H9 (cell line): ENCODE measurements at regions not wholly inside any gene's neighbourhood (a gene's known extent, or its start where the extent isn't known, plus 50 kb on each side); places are given as distances from the start of the nearest gene placed in this dataset.

Source experiments
- DNase-seq: peaks from one replicate; pipeline ENCODE4 v3.0.0-alpha.2; 2017
- H2AFZ ChIP-seq: one replicate; pipeline ENCODE4 v1.6.1; 2013; ENCODE audit warnings: mild to moderate bottlenecking, low read length, control low read depth, moderate library complexity
- H2AK5ac ChIP-seq: 2 replicates; pipeline ENCODE4 v1.6.1; 2013; ENCODE audit warnings: low read length, control low read depth, mixed read lengths; ENCODE audit not compliant: insufficient read length
- H2BK120ac ChIP-seq: one replicate; pipeline ENCODE4 v1.6.1; 2013; ENCODE audit warnings: low read depth, mild to moderate bottlenecking, low read length, control low read depth, inconsistent platforms; ENCODE audit not compliant: poor library complexity, severe bottlenecking
- H2BK12ac ChIP-seq: 2 replicates; pipeline ENCODE4 v1.6.1; 2013; ENCODE audit warnings: low read length, control low read depth, mixed read lengths, low read depth; ENCODE audit not compliant: insufficient read length
- H2BK15ac ChIP-seq: 2 replicates; pipeline ENCODE4 v1.6.1; 2013; ENCODE audit warnings: low read depth, low read length, control low read depth
- H2BK20ac ChIP-seq: one replicate; pipeline ENCODE4 v1.6.1; 2013; ENCODE audit warnings: low read depth, mild to moderate bottlenecking, low read length, control low read depth, inconsistent platforms; ENCODE audit not compliant: poor library complexity, severe bottlenecking
- H2BK5ac ChIP-seq: 2 replicates; pipeline ENCODE4 v1.6.1; 2013; ENCODE audit warnings: low read length, control low read depth, mixed read lengths; ENCODE audit not compliant: insufficient read length
- H3K14ac ChIP-seq: 2 replicates; pipeline ENCODE4 v1.6.1; 2013; ENCODE audit warnings: low read length, control low read depth; ENCODE audit not compliant: insufficient read depth
- H3K18ac ChIP-seq: 2 replicates; pipeline ENCODE4 v1.6.1; 2013; ENCODE audit warnings: low read depth, mild to moderate bottlenecking, mixed read lengths, low read length, control low read depth; ENCODE audit not compliant: insufficient read length
- H3K23ac ChIP-seq: 2 replicates; pipeline ENCODE4 v1.6.1; 2013; ENCODE audit warnings: low read length, control low read depth, mixed read lengths, low read depth; ENCODE audit not compliant: insufficient read length
- H3K23me2 ChIP-seq: 2 replicates; pipeline ENCODE4 v1.6.1; 2013; ENCODE audit warnings: low read depth, mild to moderate bottlenecking, mixed read lengths, low read length, control low read depth; ENCODE audit not compliant: insufficient read length, poor library complexity, severe bottlenecking
- H3K27ac ChIP-seq: 2 replicates; pipeline ENCODE4 v1.5.1; 2013; ENCODE audit warnings: low read length, control low read depth, mixed read lengths, low read depth; ENCODE audit not compliant: insufficient read length
- H3K27me3 ChIP-seq: 2 replicates; pipeline ENCODE4 v1.6.1; 2013; ENCODE audit warnings: low read length, control low read depth, inconsistent platforms; ENCODE audit not compliant: insufficient read depth
- H3K4ac ChIP-seq: 2 replicates; pipeline ENCODE4 v1.6.1; 2013; ENCODE audit warnings: low read depth, mild to moderate bottlenecking, control low read depth, inconsistent platforms, low read length, moderate library complexity
- H3K4me1 ChIP-seq: 2 replicates; pipeline ENCODE4 v1.6.1; 2013; ENCODE audit warnings: low read length, control low read depth, inconsistent platforms; ENCODE audit not compliant: insufficient read depth
- H3K4me2 ChIP-seq: 2 replicates; pipeline ENCODE4 v1.6.1; 2013; ENCODE audit warnings: low read length, control low read depth, mixed read lengths; ENCODE audit not compliant: insufficient read length, insufficient read depth
- H3K56ac ChIP-seq: 2 replicates; pipeline ENCODE4 v1.6.1; 2013; ENCODE audit warnings: low read depth, mild to moderate bottlenecking, mixed read lengths, low read length, control low read depth; ENCODE audit not compliant: insufficient read length
- H3K79me1 ChIP-seq: 2 replicates; pipeline ENCODE4 v1.6.1; 2013; ENCODE audit warnings: low read depth, mild to moderate bottlenecking, moderate library complexity, low read length, control low read depth, inconsistent platforms; ENCODE audit not compliant: insufficient read depth, poor library complexity, severe bottlenecking
- H3K79me2 ChIP-seq: 2 replicates; pipeline ENCODE4 v1.6.1; 2013; ENCODE audit warnings: low read length, control low read depth, inconsistent platforms; ENCODE audit not compliant: insufficient read depth
- H3K9ac ChIP-seq: 2 replicates; pipeline ENCODE4 v1.6.1; 2013; ENCODE audit warnings: low read length, control low read depth, mixed read lengths; ENCODE audit not compliant: insufficient read length; ENCODE audit errors: extremely low read depth
- H3K9me3 ChIP-seq: one replicate; pipeline ENCODE4 v1.6.1; 2013; ENCODE audit warnings: low read depth, low read length, inconsistent platforms; ENCODE audit not compliant: control insufficient read depth
- H3T11ph ChIP-seq: one replicate; pipeline ENCODE4 v1.6.1; 2013; ENCODE audit warnings: mild to moderate bottlenecking, low read length, control low read depth, inconsistent platforms
- H4K20me1 ChIP-seq: one replicate; pipeline ENCODE4 v1.6.1; 2013; ENCODE audit not compliant: control insufficient read depth, insufficient read length, insufficient read depth
- H4K5ac ChIP-seq: 2 replicates; pipeline ENCODE4 v1.6.1; 2013; ENCODE audit warnings: low read depth, mild to moderate bottlenecking, mixed read lengths, low read length, control low read depth; ENCODE audit not compliant: insufficient read length
- H4K8ac ChIP-seq: replicated peaks from 2 replicates; pipeline ENCODE4 v1.6.1; 2013; ENCODE audit warnings: low read length, control low read depth, mixed read lengths, low read depth; ENCODE audit not compliant: insufficient read length
- H4K91ac ChIP-seq: 2 replicates; pipeline ENCODE4 v1.6.1; 2013; ENCODE audit warnings: low read depth, mild to moderate bottlenecking, moderate library complexity, mixed read lengths, low read length, control low read depth; ENCODE audit not compliant: insufficient read length
- H3K27ac Mint-ChIP-seq, 3 experiments: 2 replicates in 2 of 3; 3 replicates in 1 of 3; pipeline ENCODE4 v1.8.0; 2020 to 2021; ENCODE audit warnings: mixed read lengths in 3 of 3, mild to moderate bottlenecking in 1 of 3, moderate library complexity in 1 of 3
- H3K27me3 Mint-ChIP-seq: 2 replicates; pipeline ENCODE4 v1.8.0; 2021; ENCODE audit warnings: low read depth, mild to moderate bottlenecking, moderate library complexity, mixed read lengths
- H3K36me3 Mint-ChIP-seq, 3 experiments: 2 replicates in 2 of 3; 3 replicates in 1 of 3; pipeline ENCODE4 v1.8.0; 2020 to 2021; ENCODE audit warnings: low read depth in 3 of 3, mixed read lengths in 3 of 3; ENCODE audit not compliant: insufficient read depth in 1 of 3
- H3K4me1 Mint-ChIP-seq, 2 experiments: 2 replicates each; pipeline ENCODE4 v1.8.0; 2020; ENCODE audit warnings: mixed read lengths in 2 of 2
- H3K4me3 Mint-ChIP-seq, 2 experiments: 2 replicates in 1 of 2; 3 replicates in 1 of 2; pipeline ENCODE4 v1.8.0; 2020 to 2021; ENCODE audit warnings: mild to moderate bottlenecking in 2 of 2, mixed read lengths in 2 of 2, moderate library complexity in 1 of 2
- H3K9me3 Mint-ChIP-seq, 2 experiments: 2 replicates in 1 of 2; 3 replicates in 1 of 2; pipeline ENCODE4 v1.8.0; 2020; ENCODE audit warnings: mild to moderate bottlenecking in 2 of 2, mixed read lengths in 2 of 2, moderate library complexity in 1 of 2
- CTCF ChIP-seq: fragments of 200-600 bp; sonication (generic); conservative IDR thresholded peaks from 3 replicates; pipeline ENCODE4 v1.8.0; 2021; ENCODE audit warnings: antibody characterized with exemption, mild to moderate bottlenecking
- WGBS: extraction: QIAGEN DNeasy Blood & Tissue Kit; methylation state at CpG from one replicate; pipeline ENCODE4 v1.1.7; 2013; ENCODE audit warnings: missing lambda C conversion rate, low lambda C conversion rate, mixed read lengths; ENCODE audit not compliant: insufficient read length; ENCODE audit errors: extremely low coverage; 5-methylcytosine and 5-hydroxymethylcytosine counted together

DNA sequence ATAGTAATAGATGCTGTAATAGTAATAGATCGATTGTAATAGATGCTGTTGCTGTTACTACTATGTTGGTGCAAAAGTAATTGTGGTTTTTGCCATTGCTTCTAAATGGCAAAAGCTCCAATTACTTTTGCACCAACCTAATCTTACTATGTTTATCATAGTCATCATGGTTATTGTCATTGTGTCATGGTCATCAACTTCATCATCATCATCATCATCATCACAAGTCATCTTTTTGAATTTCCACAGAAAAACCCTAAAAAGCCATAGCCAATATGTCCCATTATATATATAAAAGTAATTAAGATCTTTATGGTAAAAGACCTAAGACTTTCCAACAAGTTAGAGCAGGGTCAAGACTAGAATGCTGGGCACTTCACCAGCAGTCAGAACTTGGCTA lies 435.1 kb upstream of the MARCKS start:
- Histone ChIP-seq H4K8ac (no peak overlapping the region), H3K79me1 (no peaks in the 10 kb centered on the region), H2BK20ac (no peak overlapping the region), H3K79me2 (no peaks in the 10 kb centered on the region), H2BK120ac (no peak overlapping the region), H3K14ac (no peak overlapping the region), H3K4ac (no peak overlapping the region), H3K23ac (no peak overlapping the region), H2AK5ac (no peak overlapping the region), H3K27ac (no peak overlapping the region), H3K4me2 (no peak overlapping the region), H3K9me3 (no peaks in the 10 kb centered on the region), H3K18ac (no peak overlapping the region), H3K27me3 (no peaks in the 10 kb centered on the region), H3K23me2 (no peaks in the 10 kb centered on the region), H3K9ac (no peak overlapping the region), H2BK12ac (no peak overlapping the region), H4K20me1 (no peaks in the 10 kb centered on the region), H3K4me1 (no peaks in the 10 kb centered on the region), H4K5ac (no peak overlapping the region), H3K56ac (no peak overlapping the region), H2BK15ac (no peak overlapping the region), H2AFZ (no peak overlapping the region), H4K91ac (no peak overlapping the region), H2BK5ac (no peak overlapping the region), H3T11ph (no peak overlapping the region)
- DNase-seq, result no peak
- Mint-ChIP-seq H3K4me1 (peaks cover 0 to 3% of the 10 kb centered on the region in 2 experiments; a peak in 1 of 4 replicates), H3K27me3 (no peaks in the 10 kb centered on the region), H3K9me3 (no peaks in the 10 kb centered on the region; a peak in 1 of 5 replicates), H3K4me3 (no peak overlapping the region), H3K36me3 (no peaks in the 10 kb centered on the region), H3K27ac (no peak overlapping the region)
- WGBS, result no CpG with 5 or more reads among the region's 1 CpG
- no peak for TF ChIP-seq CTCF
